ENCODE measurements at regions not wholly inside any gene's neighbourhood (a gene's known extent, or its start where the extent isn't known, plus 50 kb on each side); places are given as distances from the start of the nearest gene placed in this dataset.

- TF ChIP-seq CTCF (IDR thresholded peaks at IDR 0.05) (no peak), EP300 (IDR thresholded peaks at IDR 0.05) (no peak), POLR2A (IDR thresholded peaks at IDR 0.05) (no peak)
Measured at GRCh38 chr12:80031229-80031628, 68.1 kb upstream of the OTOGL start.
